Osteoblast (primary cell): ENCODE measurements at regions not wholly inside any gene's neighbourhood (a gene's known extent, or its start where the extent isn't known, plus 50 kb on each side); places are given as distances from the start of the nearest gene placed in this dataset.
"Not testable (repeated sequence)": the region's sequence is repeated elsewhere in the genome, so short reads cannot be mapped to it uniquely, and the experiment has no call there.

ENCODE experiments used
- DNase-seq: peaks from one replicate; pipeline ENCODE4 v3.0.0; 2011; ENCODE audit warnings: low spot score, mixed read lengths; ENCODE audit not compliant: insufficient read length; ENCODE audit errors: missing footprints
- H2AFZ ChIP-seq: 2 replicates; pipeline ENCODE4 v1.6.0; 2011; ENCODE audit warnings: mild to moderate bottlenecking, low read length
- H3K27ac ChIP-seq: 2 replicates; pipeline ENCODE4 v1.5.1; 2011; ENCODE audit warnings: mild to moderate bottlenecking, low read depth, low read length, moderate library complexity
- H3K27me3 ChIP-seq: 2 replicates; pipeline ENCODE4 v1.6.0; 2012; ENCODE audit warnings: mild to moderate bottlenecking, control low read depth, inconsistent platforms, low read length, moderate library complexity; ENCODE audit not compliant: insufficient read depth
- H3K36me3 ChIP-seq: 2 replicates; pipeline ENCODE4 v1.5.1; 2011; ENCODE audit warnings: mild to moderate bottlenecking, low read length, control low read depth, moderate library complexity; ENCODE audit not compliant: insufficient read depth
- H3K4me1 ChIP-seq: 2 replicates; pipeline ENCODE4 v1.5.1; 2011; ENCODE audit warnings: mild to moderate bottlenecking, low read length, control low read depth, moderate library complexity; ENCODE audit not compliant: insufficient read depth
- H3K4me2 ChIP-seq: 2 replicates; pipeline ENCODE4 v1.6.0; 2011; ENCODE audit warnings: mild to moderate bottlenecking, low read length; ENCODE audit not compliant: insufficient read depth
- H3K4me3 ChIP-seq: fragments of 200-600 bp; sonication (generic); 3 replicates; pipeline ENCODE4 v1.5.1; 2012; ENCODE audit warnings: mild to moderate bottlenecking, low read length, inconsistent platforms; ENCODE audit not compliant: insufficient read depth
- H3K79me2 ChIP-seq: 2 replicates; pipeline ENCODE4 v1.6.0; 2012; ENCODE audit warnings: mild to moderate bottlenecking, low read length, control low read depth, inconsistent platforms; ENCODE audit not compliant: insufficient read depth
- H3K9me3 ChIP-seq: 2 replicates; pipeline ENCODE4 v1.5.1; 2011; ENCODE audit warnings: low read depth, low read length, control low read depth
- H4K20me1 ChIP-seq: 2 replicates; pipeline ENCODE4 v1.6.0; 2012; ENCODE audit warnings: mild to moderate bottlenecking, low read length, control low read depth; ENCODE audit not compliant: insufficient read depth
- TF ChIP-seq, protein P1 (sequence below): IDR thresholded peaks from 2 replicates; pipeline ENCODE4 v1.5.1; 2011; ENCODE audit warnings: mild to moderate bottlenecking, low read depth, low read length, moderate library complexity; ENCODE audit errors: extremely low read depth

- H3K79me2 ChIP-seq, result no peaks in the 10 kb centered on the region
- H3K27ac ChIP-seq, result no peak overlapping the region
- TF ChIP-seq, protein P1, sequence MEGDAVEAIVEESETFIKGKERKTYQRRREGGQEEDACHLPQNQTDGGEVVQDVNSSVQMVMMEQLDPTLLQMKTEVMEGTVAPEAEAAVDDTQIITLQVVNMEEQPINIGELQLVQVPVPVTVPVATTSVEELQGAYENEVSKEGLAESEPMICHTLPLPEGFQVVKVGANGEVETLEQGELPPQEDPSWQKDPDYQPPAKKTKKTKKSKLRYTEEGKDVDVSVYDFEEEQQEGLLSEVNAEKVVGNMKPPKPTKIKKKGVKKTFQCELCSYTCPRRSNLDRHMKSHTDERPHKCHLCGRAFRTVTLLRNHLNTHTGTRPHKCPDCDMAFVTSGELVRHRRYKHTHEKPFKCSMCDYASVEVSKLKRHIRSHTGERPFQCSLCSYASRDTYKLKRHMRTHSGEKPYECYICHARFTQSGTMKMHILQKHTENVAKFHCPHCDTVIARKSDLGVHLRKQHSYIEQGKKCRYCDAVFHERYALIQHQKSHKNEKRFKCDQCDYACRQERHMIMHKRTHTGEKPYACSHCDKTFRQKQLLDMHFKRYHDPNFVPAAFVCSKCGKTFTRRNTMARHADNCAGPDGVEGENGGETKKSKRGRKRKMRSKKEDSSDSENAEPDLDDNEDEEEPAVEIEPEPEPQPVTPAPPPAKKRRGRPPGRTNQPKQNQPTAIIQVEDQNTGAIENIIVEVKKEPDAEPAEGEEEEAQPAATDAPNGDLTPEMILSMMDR, result no peak
- DNase-seq, result peak; percentile 48
- H3K27me3 ChIP-seq, result no peaks in the 10 kb centered on the region
- H3K4me1 ChIP-seq, result no peaks in the 10 kb centered on the region
- no peaks in the 10 kb centered on the region for H4K20me1 ChIP-seq
- H3K4me2 ChIP-seq, result no peak overlapping the region
- peak overlapping the region; percentile 51 for H3K4me3 ChIP-seq
- H2AFZ ChIP-seq, result peak overlapping the region; percentile 41
- H3K9me3 ChIP-seq, result no peaks in the 10 kb centered on the region
- no peaks in the 10 kb centered on the region for H3K36me3 ChIP-seq
Observed at GRCh38 chr20:30284281-30284905, 973.1 kb upstream of the DEFB115 start.

DNA sequence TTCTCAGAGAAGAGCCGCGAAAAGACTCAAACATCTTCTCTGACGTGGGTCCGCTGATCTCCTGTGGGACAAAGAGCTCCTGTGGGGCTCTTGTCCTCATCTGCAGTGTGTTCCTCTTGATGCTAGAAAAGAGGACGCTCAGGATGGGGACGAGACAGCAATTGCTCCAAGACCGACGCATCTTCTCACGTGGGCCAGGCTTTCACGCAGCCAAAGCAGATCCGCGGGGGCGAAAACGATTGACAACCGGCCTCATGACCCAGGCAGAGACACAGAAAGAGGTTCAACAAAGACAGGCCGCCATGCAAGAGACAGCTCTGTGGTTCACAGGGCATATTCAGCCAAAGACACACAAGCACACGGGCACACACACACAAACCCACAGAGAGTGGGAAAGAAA is 971.8 kb upstream of the DEFB115 start:
- H3K79me2 ChIP-seq, result no peaks in the 10 kb centered on the region
- H3K4me1 ChIP-seq, result no peaks in the 10 kb centered on the region
- TF ChIP-seq, protein P1, result no peak
- no peak overlapping the region for H2AFZ ChIP-seq
- no peak overlapping the region for H3K4me3 ChIP-seq
- no peak overlapping the region for H3K4me2 ChIP-seq
- no peaks in the 10 kb centered on the region for H3K36me3 ChIP-seq
- no peak overlapping the region for H3K27ac ChIP-seq
- H4K20me1 ChIP-seq, result no peaks in the 10 kb centered on the region
- no peak for DNase-seq
- no peaks in the 10 kb centered on the region for H3K9me3 ChIP-seq
- H3K27me3 ChIP-seq, result no peaks in the 10 kb centered on the region

DNA sequence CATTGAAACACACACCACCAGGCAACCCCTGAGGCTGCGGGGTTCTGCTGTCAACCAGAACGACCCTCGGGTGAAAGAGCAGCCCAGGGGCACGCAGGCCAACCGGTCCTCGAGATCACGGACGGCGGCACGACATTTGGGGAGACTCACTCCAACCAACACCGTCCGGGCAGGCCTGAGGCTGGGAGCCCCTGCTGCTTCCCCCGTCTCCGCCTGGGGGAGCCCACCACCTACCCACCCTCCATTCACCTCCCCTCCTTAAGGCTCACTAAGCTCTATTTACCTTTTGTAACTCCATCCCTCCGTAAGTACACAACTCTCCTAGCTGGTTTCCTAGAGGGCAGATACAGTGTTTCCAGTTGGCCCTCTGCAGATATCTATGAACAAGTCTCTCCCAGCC is 971.3 kb upstream of the DEFB115 start:
- TF ChIP-seq, protein P1, result no peak

GRCh38 chr20:30287459-30287858 is 970.0 kb upstream of the DEFB115 start:
- H4K20me1 ChIP-seq, H3K4me2 ChIP-seq, H3K4me1 ChIP-seq, H3K36me3 ChIP-seq, H3K27ac ChIP-seq, H3K27me3 ChIP-seq, H3K4me3 ChIP-seq, H2AFZ ChIP-seq, H3K79me2 ChIP-seq, H3K9me3 ChIP-seq, DNase-seq: not testable (repeated sequence)

More for the DNA sequence above, 971.3 kb upstream of the DEFB115 start:
- H3K4me3 ChIP-seq, result no peak overlapping the region
- H3K9me3 ChIP-seq, result no peaks in the 10 kb centered on the region
- no peaks in the 10 kb centered on the region for H3K27me3 ChIP-seq
- no peaks in the 10 kb centered on the region for H3K79me2 ChIP-seq
- H2AFZ ChIP-seq, result no peak overlapping the region
- H3K4me1 ChIP-seq, result no peaks in the 10 kb centered on the region
- no peak for DNase-seq
- H3K4me2 ChIP-seq, result no peak overlapping the region
- H4K20me1 ChIP-seq, result no peaks in the 10 kb centered on the region
- no peaks in the 10 kb centered on the region for H3K36me3 ChIP-seq
- no peak overlapping the region for H3K27ac ChIP-seq
